HG02642 (cell line): ENCODE measurements at regions not wholly inside any gene's neighbourhood (a gene's known extent, or its start where the extent isn't known, plus 50 kb on each side); places are given as distances from the start of the nearest gene placed in this dataset.
"Not testable (repeated sequence)": the region's sequence is repeated elsewhere in the genome, so short reads cannot be mapped to it uniquely, and the experiment has no call there.

Experiments
- ATAC-seq: cut with Tn5 transposase; IDR thresholded peaks from one replicate; pipeline ENCODE4 v1.9.1; 2021; ENCODE audit warnings: mild to moderate bottlenecking; ENCODE audit not compliant: unreplicated experiment, poor library complexity

- not testable (repeated sequence) for ATAC-seq
Observed at GRCh38 chr20:47909696-47910369, 124.6 kb upstream of the SULF2 start.

GRCh38 chr20:47908361-47909035 is 123.2 kb upstream of the SULF2 start:
- not testable (repeated sequence) for ATAC-seq

GRCh38 chr20:47907951-47908350 is 122.7 kb upstream of the SULF2 start:
- not testable (repeated sequence) for ATAC-seq

- ATAC-seq, result no peak
Observed at GRCh38 chr20:47907031-47907675, 121.9 kb upstream of the SULF2 start.

GRCh38 chr20:47906348-47906660 is 121.0 kb upstream of the SULF2 start:
- no peak for ATAC-seq

GRCh38 chr20:47905628-47906347 is 120.5 kb upstream of the SULF2 start:
- no peak for ATAC-seq

- ATAC-seq, result not testable (repeated sequence)
Observed at GRCh38 chr20:47903009-47903408, 117.7 kb upstream of the SULF2 start.

- ATAC-seq, result not testable (repeated sequence)
Observed at GRCh38 chr20:47899313-47899712, 114.0 kb upstream of the SULF2 start.

GRCh38 chr20:47897461-47897860 is 112.2 kb upstream of the SULF2 start:
- ATAC-seq, result no peak

- not testable (repeated sequence) for ATAC-seq
Observed at GRCh38 chr20:47892681-47893080, 107.4 kb upstream of the SULF2 start.

GRCh38 chr20:47890708-47891107 is 105.4 kb upstream of the SULF2 start:
- ATAC-seq, result not testable (repeated sequence)

GRCh38 chr20:47889751-47890150 is 104.5 kb upstream of the SULF2 start:
- ATAC-seq, result not testable (repeated sequence)

GRCh38 chr20:47888351-47888750 is 103.1 kb upstream of the SULF2 start:
- no peak for ATAC-seq

GRCh38 chr20:47887477-47888080 is 102.3 kb upstream of the SULF2 start:
- ATAC-seq, result no peak

GRCh38 chr20:47887064-47887463 is 101.8 kb upstream of the SULF2 start:
- no peak for ATAC-seq

- ATAC-seq, result no peak
Observed at GRCh38 chr20:47886454-47887041, 101.3 kb upstream of the SULF2 start.

GRCh38 chr20:47885909-47886453 is 100.7 kb upstream of the SULF2 start:
- ATAC-seq, result no peak

- ATAC-seq, result not testable (repeated sequence)
Observed at GRCh38 chr20:47883940-47884339, 98.7 kb upstream of the SULF2 start.

- no peak for ATAC-seq
Observed at GRCh38 chr20:47883186-47883585, 97.9 kb upstream of the SULF2 start.

GRCh38 chr20:47879771-47880170 is 94.5 kb upstream of the SULF2 start:
- no peak for ATAC-seq
